NCI-H82 (cell line): ENCODE measurements at regions not wholly inside any gene's neighbourhood (a gene's known extent, or its start where the extent isn't known, plus 50 kb on each side); places are given as distances from the start of the nearest gene placed in this dataset.

ENCODE experiments used
- DNase-seq: peaks from one replicate; lab custom pipeline; 2025; lab: John Stamatoyannopoulos, UW

- DNase-seq: no peak
Observed at GRCh38 chr13:111925146-111925875, 141.6 kb upstream of the SOX1 start.

- no peak for DNase-seq
Observed at GRCh38 chr13:111926501-111927180, 140.3 kb upstream of the SOX1 start.

DNA sequence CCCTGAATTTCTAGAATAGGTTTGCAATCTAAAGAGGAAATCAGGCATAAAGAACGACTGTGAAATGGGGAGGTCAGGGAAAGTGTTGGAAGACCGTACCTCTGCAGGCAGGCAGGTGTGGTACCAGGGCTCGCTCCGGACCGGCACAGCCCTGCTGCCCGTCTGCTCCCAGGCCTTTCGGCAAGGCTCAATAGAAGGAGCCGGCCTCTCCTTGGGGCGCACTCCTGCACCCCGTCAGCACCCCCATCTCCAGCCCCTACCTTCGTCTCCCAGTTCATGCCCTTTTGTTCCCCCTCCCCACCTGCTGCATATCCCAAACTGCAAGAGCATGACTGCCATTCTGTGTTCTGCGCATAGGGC, 139.8 kb upstream of the SOX1 start:
- no peak for DNase-seq

- DNase-seq: no peak
Observed at GRCh38 chr13:111929036-111929616, 137.8 kb upstream of the SOX1 start.

GRCh38 chr13:111936267-111936925, 130.6 kb upstream of the SOX1 start:
- no peak for DNase-seq

DNA sequence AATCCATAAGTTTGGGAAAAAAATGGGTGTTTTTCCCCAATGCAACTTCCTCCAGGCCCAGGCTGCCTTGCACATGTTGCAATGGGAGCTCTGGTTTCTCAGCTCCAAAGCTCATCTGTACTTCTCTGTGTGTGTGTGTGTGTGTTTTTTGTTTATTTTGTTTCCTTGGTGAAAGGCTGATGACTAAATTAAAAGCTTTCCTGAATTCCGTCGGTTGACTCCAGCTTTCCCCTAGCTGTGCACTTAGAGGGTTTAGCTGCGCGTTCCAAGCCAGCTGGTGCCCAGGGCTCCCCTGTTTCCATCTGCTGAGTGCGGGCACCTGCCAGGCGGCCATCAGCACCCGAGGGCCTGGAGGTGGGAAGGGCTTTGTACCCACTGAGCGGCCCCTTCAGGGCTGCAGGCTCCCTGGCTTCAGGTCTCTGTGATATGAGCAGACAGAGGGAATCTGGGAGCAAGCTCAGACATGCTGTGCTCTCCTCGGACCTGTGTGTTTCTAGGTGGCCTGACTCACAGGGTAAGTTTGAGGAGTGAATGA, 129.1 kb upstream of the SOX1 start:
- no peak for DNase-seq

- no peak for DNase-seq
Observed at GRCh38 chr13:111938741-111939665, 127.9 kb upstream of the SOX1 start.

GRCh38 chr13:111939666-111940278, 127.2 kb upstream of the SOX1 start:
- no peak for DNase-seq

DNA sequence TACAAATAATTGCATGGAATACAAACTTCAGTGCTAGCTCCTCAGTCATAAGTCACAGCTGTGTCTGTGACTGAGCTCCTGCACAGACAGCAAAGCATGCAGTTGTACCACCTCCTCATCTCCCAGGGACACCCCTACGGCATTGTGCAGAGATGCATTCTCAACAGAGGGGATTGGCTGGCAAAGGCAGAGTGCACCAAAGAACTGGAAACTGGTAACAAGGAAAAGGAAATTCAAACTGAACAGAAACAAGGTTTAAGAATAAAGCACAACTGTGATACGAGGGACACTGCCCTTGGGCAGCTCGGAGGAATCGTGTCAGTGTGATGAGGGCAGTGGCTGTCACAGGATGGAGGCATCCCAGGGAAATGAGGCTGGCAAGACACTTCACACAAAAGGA, 126.1 kb upstream of the SOX1 start:
- no peak for DNase-seq

DNA sequence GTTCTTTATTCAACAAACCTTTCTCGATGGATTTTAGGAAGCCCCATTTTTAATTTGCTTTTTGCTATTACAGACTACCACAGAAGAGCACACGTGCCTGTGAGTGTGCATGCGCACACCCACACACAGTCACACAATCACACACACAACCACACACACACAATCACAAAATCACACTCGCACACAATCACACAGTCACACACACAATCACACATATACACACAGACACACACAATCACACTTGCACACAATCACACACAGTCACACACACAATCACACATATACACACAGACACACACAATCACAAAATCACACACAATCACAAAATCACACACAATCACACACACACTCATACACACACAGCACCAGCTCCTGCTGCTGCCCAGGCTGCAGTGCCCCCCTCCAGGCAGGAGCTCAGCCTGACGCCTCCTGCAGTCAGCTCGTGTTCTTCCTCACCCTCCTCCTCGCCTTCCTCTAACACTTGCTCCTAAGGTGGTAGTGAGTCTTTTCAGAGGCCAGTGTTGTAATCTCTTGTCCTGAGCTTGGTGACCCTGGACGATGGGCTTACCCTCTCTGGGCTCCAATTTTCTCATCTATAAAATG, 125.0 kb upstream of the SOX1 start:
- no peak for DNase-seq

- no peak for DNase-seq
Observed at GRCh38 chr13:111943229-111943795, 123.6 kb upstream of the SOX1 start.

GRCh38 chr13:111944171-111944583, 122.8 kb upstream of the SOX1 start:
- no peak for DNase-seq

GRCh38 chr13:111945086-111945485, 121.9 kb upstream of the SOX1 start:
- no peak for DNase-seq

GRCh38 chr13:111946214-111946613, 120.7 kb upstream of the SOX1 start:
- DNase-seq: no peak

- no peak for DNase-seq
Observed at GRCh38 chr13:111947026-111947810, 119.7 kb upstream of the SOX1 start.

- no peak for DNase-seq
Observed at GRCh38 chr13:111947876-111948275, 119.1 kb upstream of the SOX1 start.

DNA sequence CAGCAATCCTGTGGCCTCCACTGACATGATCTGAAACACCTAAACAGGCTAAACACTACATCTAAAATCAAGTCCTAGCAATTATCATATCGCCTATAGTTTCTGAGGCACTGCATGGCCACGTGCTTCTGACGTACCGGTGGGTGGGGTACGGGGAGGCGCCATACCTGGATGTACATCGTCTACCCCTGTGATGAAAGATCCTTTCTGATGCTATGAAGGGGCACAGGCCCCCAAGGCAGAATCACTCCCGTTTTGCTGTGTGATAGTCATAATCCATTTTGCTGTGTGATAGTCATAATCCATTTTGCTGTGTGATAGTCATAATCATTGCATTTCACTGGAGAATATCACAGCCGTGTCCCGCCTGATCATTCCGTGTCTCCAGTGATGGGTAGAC, 118.7 kb upstream of the SOX1 start:
- DNase-seq: no peak

DNA sequence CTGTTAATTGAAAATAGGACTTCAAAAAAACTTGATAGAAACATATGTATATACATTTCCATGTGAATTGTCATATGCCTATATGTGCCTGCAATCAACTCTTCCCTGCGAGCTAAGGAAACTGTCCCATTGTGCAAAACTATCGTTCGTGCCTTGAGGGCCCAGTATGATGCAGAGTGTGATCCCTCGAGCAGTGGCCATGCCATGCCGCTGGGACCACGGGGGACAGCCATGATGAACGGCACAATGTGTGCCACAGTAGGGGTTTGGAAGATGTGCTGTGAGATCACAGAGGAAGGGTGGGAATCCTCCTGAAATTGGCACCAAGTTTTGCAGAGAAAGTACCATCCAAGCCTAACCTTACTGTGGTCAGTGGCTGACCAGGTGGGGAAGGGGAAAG, 118.1 kb upstream of the SOX1 start:
- no peak for DNase-seq

- DNase-seq: no peak
Observed at GRCh38 chr13:111949311-111949710, 117.6 kb upstream of the SOX1 start.

- DNase-seq: no peak
Observed at GRCh38 chr13:111950697-111951096, 116.3 kb upstream of the SOX1 start.
